ENCODE measurements at regions not wholly inside any gene's neighbourhood (a gene's known extent, or its start where the extent isn't known, plus 50 kb on each side); places are given as distances from the start of the nearest gene placed in this dataset.

DNA sequence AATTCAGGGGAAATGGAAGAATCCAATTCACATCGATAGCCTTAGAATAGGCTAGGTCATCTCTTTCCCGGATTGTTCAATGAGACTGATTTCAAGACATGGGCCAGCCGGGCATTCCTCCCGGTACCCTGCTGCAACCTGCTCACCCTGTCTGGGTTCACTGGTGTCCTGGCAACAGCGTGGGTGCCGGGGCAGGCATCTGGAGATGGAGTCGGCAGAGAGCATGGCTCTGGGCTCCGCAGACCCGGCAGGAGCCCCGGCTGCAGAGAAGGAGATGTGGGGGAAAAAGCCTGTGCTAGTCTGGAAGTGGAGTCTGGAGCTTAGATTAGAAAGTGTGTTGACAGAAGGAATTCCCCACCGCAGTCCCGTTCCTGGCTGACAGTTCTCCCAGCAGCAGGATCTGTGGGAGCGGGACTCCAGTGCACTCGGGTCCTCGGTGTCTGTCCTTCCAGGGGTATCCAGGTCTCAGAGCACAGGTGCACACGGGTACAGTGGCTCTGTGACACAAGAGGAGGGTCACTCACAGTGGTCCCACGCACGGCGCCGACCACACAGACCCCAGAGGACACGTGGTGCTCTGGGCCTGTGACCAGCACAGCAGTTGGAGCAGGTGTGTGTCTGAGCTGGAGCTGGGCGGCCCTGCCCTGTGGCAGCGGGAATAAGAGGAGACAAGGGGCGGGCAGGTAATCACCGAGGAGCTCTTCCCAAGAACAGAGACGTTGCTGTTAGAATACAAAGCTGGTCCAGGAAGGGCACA lies 65.7 kb upstream of the PITRM1 start:
- TF ChIP-seq, protein P1, sequence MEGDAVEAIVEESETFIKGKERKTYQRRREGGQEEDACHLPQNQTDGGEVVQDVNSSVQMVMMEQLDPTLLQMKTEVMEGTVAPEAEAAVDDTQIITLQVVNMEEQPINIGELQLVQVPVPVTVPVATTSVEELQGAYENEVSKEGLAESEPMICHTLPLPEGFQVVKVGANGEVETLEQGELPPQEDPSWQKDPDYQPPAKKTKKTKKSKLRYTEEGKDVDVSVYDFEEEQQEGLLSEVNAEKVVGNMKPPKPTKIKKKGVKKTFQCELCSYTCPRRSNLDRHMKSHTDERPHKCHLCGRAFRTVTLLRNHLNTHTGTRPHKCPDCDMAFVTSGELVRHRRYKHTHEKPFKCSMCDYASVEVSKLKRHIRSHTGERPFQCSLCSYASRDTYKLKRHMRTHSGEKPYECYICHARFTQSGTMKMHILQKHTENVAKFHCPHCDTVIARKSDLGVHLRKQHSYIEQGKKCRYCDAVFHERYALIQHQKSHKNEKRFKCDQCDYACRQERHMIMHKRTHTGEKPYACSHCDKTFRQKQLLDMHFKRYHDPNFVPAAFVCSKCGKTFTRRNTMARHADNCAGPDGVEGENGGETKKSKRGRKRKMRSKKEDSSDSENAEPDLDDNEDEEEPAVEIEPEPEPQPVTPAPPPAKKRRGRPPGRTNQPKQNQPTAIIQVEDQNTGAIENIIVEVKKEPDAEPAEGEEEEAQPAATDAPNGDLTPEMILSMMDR (IDR thresholded peaks at IDR 0.05; ENCODE audit: insufficient read depth, low read length) = no peak
- TF ChIP-seq POLR2AphosphoS5 (IDR thresholded peaks at IDR 0.05; ENCODE audit: low read depth) = no peak
